ENCODE measurements at regions not wholly inside any gene's neighbourhood (a gene's known extent, or its start where the extent isn't known, plus 50 kb on each side); places are given as distances from the start of the nearest gene placed in this dataset.

DNA sequence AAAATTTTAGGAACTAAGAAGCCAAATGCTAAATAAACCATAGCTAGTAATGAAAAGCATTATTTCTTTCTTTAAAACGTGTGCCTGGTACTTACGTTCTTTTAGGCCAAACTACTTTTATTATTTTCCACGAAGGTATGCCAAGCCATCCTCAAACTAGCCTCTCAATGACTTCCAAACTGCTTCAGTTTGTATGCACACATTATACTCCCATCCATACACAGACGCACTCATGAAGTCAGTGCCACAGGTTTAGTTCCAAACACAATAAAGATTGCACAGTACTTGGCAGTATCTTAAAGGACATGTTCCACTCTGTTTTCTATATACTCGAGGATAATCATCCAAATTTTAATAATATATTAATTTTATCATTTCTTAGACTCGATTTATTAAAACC, 609.2 kb upstream of the ZNF385D start:
- no peak overlapping the region for H3K27ac Mint-ChIP-seq (ENCODE audit: unreplicated experiment)
- no peak for DNase-seq (ENCODE audit: extremely low spot score, unreplicated experiment)
- no peak overlapping the region for H3K4me3 Mint-ChIP-seq (ENCODE audit: unreplicated experiment)
- no peaks in the 10 kb centered on the region for H3K9me3 Mint-ChIP-seq (ENCODE audit: unreplicated experiment)
- H3K4me1 Mint-ChIP-seq (ENCODE audit: unreplicated experiment): peaks cover 15% of the 10 kb centered on the region
- no peaks in the 10 kb centered on the region for H3K36me3 Mint-ChIP-seq (ENCODE audit: unreplicated experiment)
- H3K27me3 Mint-ChIP-seq (ENCODE audit: unreplicated experiment): peaks cover 8% of the 10 kb centered on the region
- no peak for TF ChIP-seq CTCF (IDR thresholded peaks at IDR 0.05)

DNA sequence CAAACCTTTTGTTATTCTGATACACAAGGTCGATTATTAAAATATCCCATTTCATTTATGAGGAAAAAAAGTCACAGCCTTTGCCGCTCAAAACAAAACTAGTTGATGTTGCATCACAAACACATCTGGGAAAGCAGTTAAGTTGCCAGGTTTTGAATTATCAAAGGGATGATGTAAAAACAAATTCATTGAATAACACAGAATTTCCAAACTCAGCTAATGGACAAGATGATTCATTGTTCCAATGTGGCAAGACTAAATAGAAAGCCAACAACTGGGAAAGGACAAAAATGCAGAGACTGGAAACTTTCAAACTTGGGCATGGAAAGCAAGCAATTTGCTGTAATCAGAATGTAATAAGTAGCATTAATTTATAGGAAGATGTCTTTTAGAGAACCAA, 610.0 kb upstream of the ZNF385D start:
- peaks cover 15% of the 10 kb centered on the region for H3K4me1 Mint-ChIP-seq (ENCODE audit: unreplicated experiment)

GRCh38 chr3:22361521-22361920, 610.5 kb upstream of the ZNF385D start:
- peaks cover 1% of the 10 kb centered on the region for H3K9me3 Mint-ChIP-seq (ENCODE audit: unreplicated experiment)

More for the DNA sequence above, 610.0 kb upstream of the ZNF385D start:
- TF ChIP-seq CTCF (IDR thresholded peaks at IDR 0.05): no peak
- Mint-ChIP-seq H3K36me3 (ENCODE audit: unreplicated experiment) (no peaks in the 10 kb centered on the region), H3K4me3 (ENCODE audit: unreplicated experiment) (no peak overlapping the region), H3K27me3 (ENCODE audit: unreplicated experiment) (peaks cover 8% of the 10 kb centered on the region), H3K9me3 (ENCODE audit: unreplicated experiment) (no peaks in the 10 kb centered on the region), H3K27ac (ENCODE audit: unreplicated experiment) (no peak overlapping the region)
- no peak for DNase-seq (ENCODE audit: extremely low spot score, unreplicated experiment)

DNA sequence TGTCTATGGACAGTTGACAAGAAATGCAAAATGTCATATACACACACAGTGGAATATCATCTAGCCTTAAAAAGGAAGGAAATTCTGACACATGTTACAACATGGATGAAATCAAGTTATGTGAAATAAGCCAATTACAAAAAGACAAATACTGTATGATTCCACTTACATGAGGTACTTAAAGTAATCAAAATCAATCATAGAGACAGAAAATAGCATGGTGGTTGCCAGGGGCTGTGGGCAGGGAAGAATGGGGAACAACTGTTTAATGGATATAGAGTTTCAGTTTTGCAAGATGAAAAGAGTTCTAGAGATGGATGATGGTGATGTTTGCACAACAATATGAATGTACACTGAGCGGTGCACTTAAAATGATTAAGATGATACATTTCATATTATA, 613.8 kb upstream of the ZNF385D start:
- H3K27ac Mint-ChIP-seq (ENCODE audit: unreplicated experiment): no peak overlapping the region
- H3K27me3 Mint-ChIP-seq (ENCODE audit: unreplicated experiment): peaks cover 8% of the 10 kb centered on the region
- H3K4me1 Mint-ChIP-seq (ENCODE audit: unreplicated experiment): peaks cover 15% of the 10 kb centered on the region
- no peak overlapping the region for H3K4me3 Mint-ChIP-seq (ENCODE audit: unreplicated experiment)
- H3K36me3 Mint-ChIP-seq (ENCODE audit: unreplicated experiment): no peaks in the 10 kb centered on the region
- H3K9me3 Mint-ChIP-seq (ENCODE audit: unreplicated experiment): peaks cover 4% of the 10 kb centered on the region
- TF ChIP-seq CTCF (IDR thresholded peaks at IDR 0.05): no peak
- no peak for DNase-seq (ENCODE audit: extremely low spot score, unreplicated experiment)

More at GRCh38 chr3:22361521-22361920, 610.5 kb upstream of the ZNF385D start:
- no peak for DNase-seq (ENCODE audit: extremely low spot score, unreplicated experiment)
- Mint-ChIP-seq H3K4me1 (ENCODE audit: unreplicated experiment) (peaks cover 15% of the 10 kb centered on the region), H3K36me3 (ENCODE audit: unreplicated experiment) (no peaks in the 10 kb centered on the region), H3K27me3 (ENCODE audit: unreplicated experiment) (peaks cover 5% of the 10 kb centered on the region), H3K27ac (ENCODE audit: unreplicated experiment) (no peak overlapping the region), H3K4me3 (ENCODE audit: unreplicated experiment) (no peak overlapping the region)
- no peak for TF ChIP-seq CTCF (IDR thresholded peaks at IDR 0.05)

DNA sequence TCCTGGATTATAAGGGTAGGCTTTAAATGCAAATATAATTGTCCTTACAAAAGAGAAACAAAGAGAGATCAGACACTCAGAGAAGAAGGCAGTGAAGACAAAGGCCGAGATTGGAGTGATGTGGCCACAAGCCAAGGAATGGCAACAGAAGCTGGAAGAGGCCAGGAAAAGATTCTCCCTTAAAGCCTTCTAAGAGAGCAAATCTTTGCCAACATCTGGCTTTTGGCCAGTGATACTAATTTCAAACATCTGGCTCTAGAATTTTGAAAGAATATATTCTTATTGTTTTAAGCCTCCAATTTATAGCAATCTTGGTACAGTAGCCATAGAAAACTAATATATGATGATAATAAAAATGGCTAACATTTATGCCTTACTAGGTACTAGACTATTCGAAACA, 615.8 kb upstream of the ZNF385D start:
- H3K27me3 Mint-ChIP-seq (ENCODE audit: unreplicated experiment): peaks cover 24% of the 10 kb centered on the region
- no peak for DNase-seq (ENCODE audit: extremely low spot score, unreplicated experiment)
- peaks cover 4% of the 10 kb centered on the region for H3K4me1 Mint-ChIP-seq (ENCODE audit: unreplicated experiment)
- no peak overlapping the region for H3K4me3 Mint-ChIP-seq (ENCODE audit: unreplicated experiment)
- no peak for TF ChIP-seq CTCF (IDR thresholded peaks at IDR 0.05)
- peaks cover 4% of the 10 kb centered on the region for H3K9me3 Mint-ChIP-seq (ENCODE audit: unreplicated experiment)
- no peak overlapping the region for H3K27ac Mint-ChIP-seq (ENCODE audit: unreplicated experiment)
- no peaks in the 10 kb centered on the region for H3K36me3 Mint-ChIP-seq (ENCODE audit: unreplicated experiment)
